HG02571 (cell line): ENCODE measurements at regions not wholly inside any gene's neighbourhood (a gene's known extent, or its start where the extent isn't known, plus 50 kb on each side); places are given as distances from the start of the nearest gene placed in this dataset.

ENCODE experiments used
- ATAC-seq: cut with Tn5 transposase; IDR thresholded peaks from one replicate; pipeline ENCODE4 v1.9.1; 2021; ENCODE audit warnings: mild to moderate bottlenecking, moderate library complexity; ENCODE audit not compliant: unreplicated experiment

DNA sequence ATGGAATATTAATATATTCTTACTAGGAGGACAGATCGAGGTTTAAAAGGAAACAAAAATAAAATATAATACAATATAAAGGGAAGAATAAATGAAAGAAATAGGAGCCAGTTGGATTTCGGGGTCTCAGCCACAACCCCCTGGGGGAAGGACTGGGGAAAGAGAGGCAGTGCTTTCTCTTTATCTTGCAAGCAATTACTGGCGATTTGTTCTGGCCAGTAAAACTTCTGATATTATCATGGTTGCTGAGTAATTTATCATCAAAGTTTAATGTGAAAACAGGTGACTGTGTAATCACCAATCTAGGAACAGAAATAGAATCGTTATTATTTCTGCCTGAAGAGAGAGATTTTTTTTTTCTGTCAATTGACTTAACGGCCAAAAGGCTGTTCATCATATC is 917.7 kb upstream of the CELF4 start:
- ATAC-seq, result no peak

DNA sequence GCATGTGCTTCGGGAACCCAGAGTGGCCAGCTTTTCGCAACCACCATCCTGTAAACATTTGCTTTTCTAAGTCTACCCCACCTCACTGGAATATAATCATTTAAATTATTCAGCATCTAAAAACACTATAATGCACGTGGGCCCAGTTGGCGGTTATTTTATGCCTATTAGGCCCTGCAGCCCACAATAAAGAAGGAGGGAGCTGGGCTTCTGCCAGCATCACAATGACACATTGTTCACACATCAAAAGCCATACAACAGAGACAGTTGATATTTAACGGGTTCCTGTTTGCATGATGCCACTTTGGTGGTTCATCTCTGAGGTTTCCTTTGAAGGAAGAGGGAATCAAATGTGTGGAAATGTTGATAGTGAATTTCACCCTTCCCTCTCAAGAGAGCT is 916.0 kb upstream of the CELF4 start:
- ATAC-seq, result no peak

DNA sequence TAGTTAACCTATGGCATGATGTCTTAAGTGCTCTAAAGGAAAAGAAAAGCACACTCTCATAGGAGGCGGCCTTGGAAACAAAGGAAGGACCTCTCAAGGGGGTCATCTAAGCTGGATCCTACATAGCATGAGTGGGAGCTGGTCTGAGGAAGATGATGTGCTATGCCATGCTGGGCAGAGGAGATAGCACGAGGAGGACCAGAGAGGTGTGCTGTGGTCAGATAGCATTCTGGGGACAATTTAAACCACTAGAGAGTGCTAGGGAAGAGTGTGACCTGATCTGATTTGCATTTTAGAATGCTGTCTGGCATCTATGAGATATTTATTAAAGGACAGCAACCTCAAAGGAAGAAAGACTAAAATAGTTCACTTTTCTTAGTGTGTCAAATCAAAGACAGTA is 910.1 kb upstream of the CELF4 start:
- no peak for ATAC-seq

DNA sequence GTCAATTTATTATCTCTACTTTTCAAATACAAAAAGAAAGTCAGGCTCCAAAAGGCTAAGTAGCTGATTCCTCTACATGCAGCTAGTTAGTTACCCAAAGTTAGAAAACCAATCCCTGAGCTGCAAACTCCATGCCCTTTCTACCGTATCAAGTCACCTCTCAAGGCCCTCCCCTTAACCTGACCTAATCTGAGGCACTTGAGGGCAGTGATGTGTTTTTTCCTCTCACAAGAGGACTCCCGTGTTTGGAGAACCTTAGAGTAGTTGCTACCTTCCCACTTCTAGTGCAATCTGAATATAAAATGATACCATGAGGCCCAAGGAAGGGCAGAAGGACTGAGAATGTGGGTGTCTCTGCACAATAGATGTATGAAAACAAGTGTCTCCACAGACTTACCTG is 907.9 kb upstream of the CELF4 start:
- no peak for ATAC-seq

DNA sequence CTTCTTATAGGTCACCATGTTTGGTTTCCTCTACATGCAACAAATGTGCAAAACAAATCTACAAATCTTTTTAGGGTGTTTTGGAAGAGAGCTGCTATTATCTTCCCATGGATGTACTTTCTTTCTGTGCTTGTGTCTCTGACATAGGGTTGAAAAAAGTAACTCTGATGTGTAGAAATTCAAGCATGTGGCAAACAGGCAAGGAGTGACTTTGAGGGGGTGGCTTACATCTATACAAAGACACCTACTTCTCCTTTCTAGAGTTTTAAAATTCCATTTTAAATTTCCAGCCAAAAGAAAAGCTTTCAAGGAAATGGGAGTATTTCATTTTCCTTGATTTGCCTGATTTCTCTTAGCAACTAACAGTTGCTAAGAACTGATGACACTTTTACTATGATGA is 904.8 kb upstream of the CELF4 start:
- no peak for ATAC-seq

DNA sequence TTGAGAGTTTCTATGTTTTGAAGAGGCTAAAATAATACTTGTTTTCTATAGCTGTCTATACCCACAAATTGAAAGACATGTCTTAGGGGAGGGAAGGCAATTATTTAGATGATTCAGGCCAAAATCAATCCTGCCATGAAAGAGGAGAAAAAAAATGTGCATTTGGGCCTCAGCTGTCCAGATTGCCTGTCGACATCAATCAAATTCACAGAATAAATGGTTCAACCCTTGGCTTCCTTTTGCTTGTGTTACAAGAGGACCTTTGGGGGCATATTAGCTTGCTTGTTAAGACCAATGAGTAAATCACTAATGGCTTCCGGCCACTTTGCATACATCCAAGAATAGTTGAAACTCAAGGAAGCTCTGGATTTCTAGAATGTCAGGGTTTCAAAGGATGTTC is 900.8 kb upstream of the CELF4 start:
- no peak for ATAC-seq

DNA sequence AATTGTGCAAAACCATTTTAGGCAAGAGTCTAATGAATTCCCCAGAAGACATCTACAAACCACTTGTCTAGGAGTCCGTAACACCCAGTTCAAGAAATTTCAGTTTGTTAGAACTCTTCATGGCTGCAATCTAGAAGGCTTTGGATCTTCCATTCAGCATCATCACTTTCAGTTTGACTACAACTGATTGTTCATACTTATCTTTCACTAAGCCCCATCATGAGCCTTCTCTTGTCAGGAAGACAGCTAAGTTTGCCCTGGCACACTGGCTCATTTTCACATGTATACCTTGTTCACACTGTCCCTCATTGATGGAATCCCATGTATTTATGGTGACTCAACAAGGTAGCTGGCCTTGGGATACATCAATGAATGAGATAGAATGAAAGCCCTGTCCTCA is 898.4 kb upstream of the CELF4 start:
- no peak for ATAC-seq

DNA sequence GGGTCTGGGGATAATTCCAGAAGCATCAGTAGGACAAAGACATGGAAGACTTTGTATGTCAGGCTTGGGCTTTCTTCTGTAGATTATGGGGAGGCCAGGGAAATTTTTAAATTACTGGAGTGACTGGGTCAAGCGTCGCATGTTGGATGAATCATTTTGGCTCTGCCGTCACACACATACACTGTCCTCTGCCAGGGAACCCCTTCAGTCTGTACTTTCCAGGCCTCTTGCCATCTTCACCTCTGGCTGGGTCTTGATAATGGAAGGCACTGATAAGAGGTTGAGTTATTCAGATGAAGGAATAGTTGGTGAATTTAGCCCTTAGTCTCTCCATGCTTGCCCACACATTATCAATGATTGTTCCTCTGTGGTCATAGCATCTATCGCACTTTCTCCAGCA is 895.1 kb upstream of the CELF4 start:
- ATAC-seq, result no peak

DNA sequence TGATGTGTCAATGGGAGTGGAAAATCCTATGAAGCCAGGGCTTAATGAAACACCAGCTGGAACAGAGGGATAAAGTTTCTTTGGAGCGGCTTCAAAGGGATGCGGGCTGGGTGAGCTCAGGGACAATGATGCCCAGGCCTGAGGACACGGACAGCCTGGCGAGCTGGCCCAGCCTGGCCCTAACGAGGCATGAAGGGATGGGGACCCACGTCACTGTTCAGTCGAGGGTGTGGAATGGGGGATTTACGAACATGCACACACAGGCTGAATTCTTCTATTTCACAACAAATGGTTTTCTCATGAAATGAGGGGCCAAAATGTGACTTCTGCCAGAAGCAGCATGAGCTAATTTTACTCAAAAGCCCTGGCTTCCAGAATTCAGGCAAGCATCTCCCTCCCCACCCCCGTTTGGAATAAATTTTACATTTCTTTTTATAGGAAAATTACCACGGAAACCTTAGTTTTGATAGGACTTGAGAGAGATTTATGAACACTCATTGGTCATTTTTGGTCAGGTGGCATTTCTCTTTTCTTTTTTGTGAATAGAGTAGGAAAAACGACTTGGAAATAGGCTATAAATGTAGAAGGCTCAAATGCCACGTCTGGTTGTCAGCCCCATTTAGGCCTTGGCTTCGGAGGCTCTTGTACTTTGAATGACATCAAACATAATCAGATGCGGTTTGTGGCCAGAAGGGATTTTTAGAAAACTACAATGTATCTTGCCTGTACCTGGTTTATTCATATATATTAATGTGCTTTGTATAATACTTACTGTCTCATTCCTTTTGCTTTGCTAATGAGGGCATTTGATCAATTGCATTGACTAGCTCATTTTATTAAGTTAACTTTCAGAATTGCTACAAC is 893.8 kb upstream of the CELF4 start:
- no peak for ATAC-seq

DNA sequence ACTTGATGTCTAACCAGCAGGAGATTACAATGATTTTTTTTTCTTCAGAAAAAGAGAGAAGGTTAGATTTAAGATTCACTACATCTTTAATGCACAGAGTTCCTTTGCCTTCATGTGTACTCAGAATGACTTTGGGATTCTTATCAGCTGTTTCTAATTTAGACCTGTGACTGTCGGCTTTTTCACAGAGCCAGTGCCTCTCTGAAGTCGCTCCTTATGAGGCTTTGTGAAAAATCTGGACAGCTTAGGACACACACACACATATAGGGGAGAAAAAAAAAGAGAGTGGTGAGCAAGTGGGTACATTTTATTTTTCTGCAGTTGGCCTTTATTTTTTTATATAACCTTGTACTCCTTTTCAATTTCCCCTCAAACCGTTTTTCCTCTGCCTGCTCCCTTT is 893.1 kb upstream of the CELF4 start:
- ATAC-seq, result no peak

DNA sequence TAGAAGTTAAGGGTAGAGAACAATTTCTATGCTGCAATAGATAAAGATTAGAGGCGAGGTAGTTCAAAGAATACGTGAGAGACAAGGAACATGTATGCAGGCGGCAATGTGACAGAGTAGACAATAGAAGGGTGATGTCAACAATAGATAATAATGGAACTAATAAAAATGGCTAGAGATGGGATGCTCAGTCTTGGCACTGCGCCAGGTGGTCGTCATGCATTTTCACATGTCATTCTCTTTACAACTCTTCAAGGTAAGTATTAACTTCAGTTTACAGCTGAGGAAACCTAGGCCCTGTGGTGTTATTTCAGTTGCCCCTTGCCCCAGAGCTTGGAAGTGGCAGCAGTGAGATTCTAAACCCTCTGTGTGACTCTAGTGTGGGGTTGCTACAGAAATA is 890.7 kb upstream of the CELF4 start:
- ATAC-seq, result no peak

DNA sequence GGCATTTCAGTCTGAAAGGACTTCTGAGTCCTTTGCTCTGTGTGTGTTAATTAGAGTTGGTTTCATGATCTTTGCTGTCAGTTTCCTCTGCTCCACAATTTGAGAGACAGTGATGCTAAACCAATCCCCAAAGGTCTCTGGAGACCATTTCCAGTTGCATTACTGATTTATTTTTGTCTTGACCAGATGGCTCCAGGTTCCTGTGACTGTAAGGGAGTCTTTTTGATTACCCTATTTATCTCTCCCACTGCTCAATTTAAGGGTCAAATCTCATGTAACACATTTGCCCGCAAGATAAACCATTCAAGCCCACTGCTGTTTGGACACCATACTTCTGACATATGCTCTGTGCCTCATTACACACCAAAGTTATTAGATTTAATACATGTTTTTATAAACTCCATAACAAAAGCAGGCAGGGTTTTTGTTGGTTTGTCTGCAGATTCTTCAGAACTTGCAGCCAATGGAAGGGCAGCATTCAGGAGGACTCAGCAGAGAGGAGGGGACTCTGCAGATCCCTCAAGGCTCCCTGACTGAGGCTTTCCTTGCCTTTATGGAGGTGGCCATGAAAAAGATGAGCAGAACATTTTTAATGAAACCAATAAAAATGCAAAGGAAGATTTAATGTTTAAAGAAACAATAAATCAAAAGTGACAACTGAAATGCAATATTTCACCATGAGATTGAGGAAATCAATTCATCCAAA is 889.3 kb upstream of the CELF4 start:
- ATAC-seq, result no peak

DNA sequence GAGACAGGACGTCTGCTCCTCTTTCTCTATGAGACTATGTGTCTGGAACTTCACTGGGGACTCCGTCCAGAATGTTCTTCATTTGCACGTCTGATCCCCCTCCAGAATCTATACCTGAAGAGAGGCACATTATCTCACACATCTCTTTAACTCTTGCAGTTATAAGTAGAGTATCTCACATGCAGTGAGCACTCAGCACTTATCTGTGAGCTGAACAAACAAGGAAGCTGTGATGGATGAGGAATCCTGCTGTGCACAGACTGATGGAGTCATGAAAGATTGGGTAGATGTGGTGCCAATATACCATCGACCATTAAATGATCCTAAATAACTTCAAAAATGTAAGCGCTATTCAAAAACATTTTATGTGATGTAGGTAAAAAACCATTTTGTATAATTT is 888.3 kb upstream of the CELF4 start:
- ATAC-seq, result no peak

DNA sequence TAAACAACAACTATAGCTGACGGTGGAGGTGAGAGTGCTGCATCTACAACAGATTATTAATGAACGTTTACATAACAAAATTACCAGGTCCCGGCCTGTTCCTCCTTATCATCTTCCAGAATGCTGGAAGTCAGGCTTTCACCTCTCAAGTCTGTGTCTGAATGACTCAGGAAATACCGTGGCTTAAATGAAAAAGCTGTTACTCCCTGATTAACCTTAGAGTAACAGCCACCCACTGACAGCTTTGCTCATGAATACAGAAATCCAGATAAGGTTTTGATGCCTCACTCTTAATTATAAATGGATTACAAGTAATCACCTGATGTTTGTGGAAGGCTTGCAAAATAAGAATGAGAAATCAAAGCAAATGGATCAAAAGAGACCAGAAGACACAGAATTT is 885.3 kb upstream of the CELF4 start:
- no peak for ATAC-seq

DNA sequence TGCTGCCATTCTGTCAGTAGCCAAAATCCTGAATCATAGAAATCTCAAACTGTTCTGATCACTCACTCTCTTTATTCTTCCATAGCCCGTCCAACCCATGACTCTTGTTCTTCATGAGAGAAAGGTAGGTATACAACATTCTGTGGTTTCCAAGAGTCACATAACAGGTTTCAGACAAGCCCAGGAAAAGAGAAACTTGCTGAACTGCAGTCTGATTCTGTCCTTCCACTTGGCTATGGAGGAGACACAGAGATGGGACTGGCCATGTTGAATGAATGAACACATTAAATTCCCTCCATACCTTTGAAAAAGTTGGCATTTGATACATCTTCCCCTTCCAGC is 880.2 kb upstream of the CELF4 start:
- ATAC-seq, result no peak

DNA sequence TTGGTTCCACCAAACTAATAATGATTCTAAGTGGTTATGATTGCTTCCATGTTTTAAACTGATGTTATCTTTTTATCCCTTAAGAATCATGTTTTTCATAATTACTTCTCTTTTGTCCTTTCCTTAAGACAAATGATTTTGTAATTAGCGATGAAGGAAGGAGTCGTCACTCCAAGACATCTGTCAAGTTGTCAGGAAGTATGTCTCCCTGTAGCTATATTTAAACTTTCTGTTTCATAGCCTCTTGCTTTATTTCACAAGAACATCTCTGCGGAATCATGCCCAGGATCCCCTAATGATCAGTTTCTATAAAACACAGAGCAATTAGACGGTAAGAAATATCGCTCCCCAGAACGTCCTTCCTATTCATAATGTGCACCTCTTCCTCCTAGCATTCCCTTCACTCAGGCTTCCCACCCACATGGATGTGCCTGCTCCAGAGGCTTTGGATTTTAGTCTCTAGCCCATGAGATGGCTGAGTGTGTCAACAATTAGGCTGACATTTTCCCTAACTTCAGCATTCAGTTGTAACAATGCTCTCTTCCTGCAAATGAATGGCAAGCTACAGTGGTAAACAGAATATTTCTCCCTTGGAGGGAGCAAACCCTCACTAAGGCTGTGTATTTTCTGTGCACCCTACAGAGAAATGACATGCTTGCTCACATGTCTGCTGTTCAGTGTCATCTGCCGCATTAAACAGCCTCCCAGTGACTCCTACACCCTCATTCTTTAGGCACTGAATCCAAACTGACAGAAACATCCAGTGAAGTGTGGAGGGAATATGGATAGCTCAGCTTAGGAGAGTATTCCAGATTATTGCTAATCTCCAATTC is 879.6 kb upstream of the CELF4 start:
- ATAC-seq, result no peak

DNA sequence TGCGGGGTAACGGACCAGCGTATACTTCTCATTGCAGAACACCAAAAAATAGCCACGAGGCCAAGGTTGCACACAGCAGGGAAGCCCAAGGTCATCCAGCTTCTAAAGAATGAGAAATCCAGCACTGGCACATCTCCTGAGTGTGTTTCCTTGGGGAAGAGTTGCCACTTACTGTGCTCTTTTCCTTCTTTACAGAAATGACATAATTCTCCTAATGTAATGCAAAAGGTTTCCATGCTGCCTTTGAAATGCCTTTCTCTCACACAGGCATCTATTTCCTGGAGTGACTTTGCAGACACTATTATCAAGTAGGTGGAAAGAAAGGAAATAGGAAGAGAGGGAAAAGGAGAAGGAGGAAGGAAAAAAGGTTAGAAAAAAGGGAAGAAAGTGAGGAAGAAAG is 862.1 kb upstream of the CELF4 start:
- no peak for ATAC-seq

DNA sequence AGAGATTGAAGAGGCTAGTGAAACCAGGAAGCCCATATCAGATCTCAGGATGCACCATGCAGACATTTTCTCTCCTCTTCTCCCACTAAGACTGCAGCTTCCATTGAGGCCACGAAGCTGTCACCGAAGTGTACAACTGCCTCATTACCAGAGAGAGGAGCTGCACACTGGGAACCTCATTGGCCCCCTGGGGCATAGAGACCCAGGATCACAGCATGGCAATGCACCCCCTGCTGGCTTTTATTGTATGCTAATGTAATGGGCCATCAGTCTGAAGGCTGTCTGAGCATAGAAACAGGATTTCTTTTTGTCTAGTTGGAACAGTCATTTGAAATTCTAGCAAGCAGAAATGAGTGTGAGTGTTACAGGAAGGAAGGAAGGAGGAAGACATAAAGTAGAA is 861.6 kb upstream of the CELF4 start:
- no peak for ATAC-seq

DNA sequence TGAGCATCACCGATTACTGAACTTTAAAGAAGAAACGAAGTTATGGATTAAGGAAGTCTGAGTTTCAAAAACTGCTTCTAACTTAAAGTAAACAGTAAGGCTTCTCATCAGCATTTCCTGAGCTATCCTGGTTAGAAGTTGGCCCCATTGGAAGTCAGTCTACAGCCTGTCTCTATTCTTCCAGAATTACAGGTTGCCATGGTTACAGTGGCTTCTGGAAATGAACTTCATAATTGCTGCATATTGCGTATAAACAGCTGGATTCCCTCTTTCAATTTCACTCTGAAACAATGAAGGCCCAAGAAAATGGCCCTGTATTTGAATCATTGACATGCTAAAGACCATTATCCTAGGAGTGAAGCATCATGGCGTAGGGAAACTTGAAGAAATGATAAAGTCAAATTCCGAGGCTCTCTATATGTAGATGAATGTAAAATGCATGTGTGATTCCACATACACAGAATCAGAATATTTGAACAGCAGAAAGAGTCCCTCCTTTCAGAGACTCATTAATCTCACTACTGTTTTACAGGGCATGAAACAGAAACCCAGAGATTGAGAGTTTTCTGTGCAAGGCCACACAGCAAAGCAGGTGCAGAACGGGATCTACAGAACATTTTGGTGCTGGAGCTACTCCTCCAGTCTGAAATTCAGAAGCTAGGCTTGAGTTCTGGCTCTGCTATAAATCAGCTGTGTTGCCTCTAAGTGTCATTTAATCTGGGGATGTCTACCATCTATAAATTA is 856.4 kb upstream of the CELF4 start:
- no peak for ATAC-seq

DNA sequence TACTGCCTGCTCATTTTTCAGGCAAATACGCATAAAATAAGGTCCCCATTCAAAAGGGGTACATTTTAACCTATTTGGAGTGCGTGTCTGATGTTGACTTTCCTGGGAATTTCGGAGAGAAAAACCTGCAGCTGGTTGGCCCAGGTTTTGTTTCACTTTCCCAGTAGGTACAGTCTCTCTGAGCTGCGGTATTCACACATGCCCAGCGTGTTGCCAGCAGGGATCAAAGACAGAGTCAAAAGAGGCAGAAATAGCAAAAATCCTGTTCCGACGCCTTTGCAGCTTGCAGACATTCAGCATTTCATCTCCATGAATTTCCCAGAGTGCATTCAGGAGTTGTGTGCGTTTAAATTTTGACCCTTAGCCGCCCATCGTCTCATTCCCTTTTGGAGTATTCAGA is 855.4 kb upstream of the CELF4 start:
- ATAC-seq, result no peak

DNA sequence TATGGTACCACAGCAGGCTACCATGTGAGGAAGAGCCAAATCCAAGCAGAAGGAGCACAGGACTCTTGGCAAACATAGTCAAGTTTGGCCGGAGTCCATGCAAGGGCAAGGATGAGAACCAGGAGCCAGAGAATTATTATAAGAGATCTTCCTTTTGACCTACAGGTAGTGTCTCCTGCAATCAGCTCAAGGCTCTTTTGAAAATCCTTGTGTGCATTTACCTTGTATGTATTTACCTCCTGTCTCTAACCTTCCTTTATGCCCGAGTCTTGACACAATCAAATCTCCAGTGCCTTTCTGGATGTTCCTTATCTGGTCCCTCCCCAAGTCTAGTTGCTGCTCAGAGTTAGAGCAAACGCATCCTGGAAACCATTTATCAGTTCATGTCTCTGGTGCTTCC is 855.0 kb upstream of the CELF4 start:
- no peak for ATAC-seq
